Spleen (tissue), 11 donors: ENCODE measurements at regions not wholly inside any gene's neighbourhood (a gene's known extent, or its start where the extent isn't known, plus 50 kb on each side); places are given as distances from the start of the nearest gene placed in this dataset.

Experiments
- DNase-seq: peaks from one replicate; pipeline ENCODE4 v3.0.0-alpha.2; 2020
- H3K27ac ChIP-seq, 8 donors: fragments of 200-600 bp; sonication (generic) in 7 of 8; 1 replicate in 4 of 8; 2 replicates in 4 of 8; pipeline versions ENCODE4 v1.5.0 to v1.8.0; 2016 to 2021; ENCODE audit warnings: inconsistent platforms in 4 of 8, mild to moderate bottlenecking in 4 of 8, moderate library complexity in 1 of 8
- H3K27me3 ChIP-seq, 7 donors: fragments of 200-600 bp; sonication (generic) in 6 of 7; replicated peaks in 1 of 7; 1 replicate in 4 of 7; 2 replicates in 3 of 7; pipeline versions ENCODE4 v1.5.0 to v1.8.0; 2016 to 2021; ENCODE audit warnings: inconsistent platforms in 3 of 7, mild to moderate bottlenecking in 1 of 7
- H3K36me3 ChIP-seq, 6 donors: fragments of 200-600 bp; sonication (generic) in 5 of 6; 1 replicate in 4 of 6; 2 replicates in 2 of 6; pipeline versions ENCODE4 v1.5.0 to v1.8.0; 2016 to 2021; ENCODE audit warnings: inconsistent platforms in 2 of 6
- H3K4me1 ChIP-seq, 6 donors: fragments of 200-600 bp; sonication (generic) in 5 of 6; 1 replicate in 3 of 6; 2 replicates in 3 of 6; pipeline versions ENCODE4 v1.5.0 to v1.8.0; 2016 to 2021; ENCODE audit warnings: inconsistent platforms in 3 of 6
- H3K4me3 ChIP-seq, 8 donors: fragments of 200-600 bp; sonication (generic) in 7 of 8; 1 replicate in 4 of 8; 2 replicates in 4 of 8; pipeline versions ENCODE4 v1.5.0 to v1.8.0; 2016 to 2021; ENCODE audit warnings: inconsistent platforms in 4 of 8, mild to moderate bottlenecking in 4 of 8, moderate library complexity in 2 of 8
- H3K9me3 ChIP-seq, 8 donors: fragments of 200-600 bp; sonication (generic) in 7 of 8; 1 replicate in 4 of 8; 2 replicates in 4 of 8; pipeline versions ENCODE4 v1.5.0 to v1.8.0; 2016 to 2021; ENCODE audit warnings: inconsistent platforms in 4 of 8
- CTCF ChIP-seq, 11 experiments: fragments of 200-600 bp in 7 of 11; fragments of 450-650 bp in 4 of 11; sonication (generic) in 4 of 11; IDR thresholded peaks in 8 of 11; conservative IDR thresholded peaks in 3 of 11; 1 replicate in 7 of 11; 2 replicates in 4 of 11; pipeline versions ENCODE4 v1.4.0 to v1.8.0; 2016 to 2021; ENCODE audit warnings: antibody characterized with exemption in 11 of 11, inconsistent platforms in 4 of 11, mild to moderate bottlenecking in 1 of 11
- POLR2A ChIP-seq, 3 donors: fragments of 450-650 bp; IDR thresholded peaks; one replicate each; pipeline ENCODE4 v1.5.1; 2017; ENCODE audit warnings: antibody characterized with exemption in 3 of 3, mild to moderate bottlenecking in 1 of 3
- POLR2AphosphoS5 ChIP-seq, 3 donors: sonication (generic); formaldehyde crosslinking; IDR thresholded peaks; one replicate each; pipeline ENCODE4 v1.5.1; 2017; ENCODE audit warnings: antibody characterized with exemption in 3 of 3
- WGBS, 5 donors: extraction: QIAGEN DNeasy Blood & Tissue Kit in 3 of 5; methylation state at CpG; one replicate each; pipeline versions ENCODE4 v1.1.5 to v1.1.7; 2013 to 2018; 5-methylcytosine and 5-hydroxymethylcytosine counted together
- intact Hi-C: fragments of 100-400 bp; cut with DNase I; formaldehyde crosslinking; loops from one replicate; pipeline ENCODE4 v1.15.0; 2023; ENCODE audit warnings: low total_unique reads
- donor health status: healthy with polysubstance abuse.
- donor health status: DM: no; HTN: no; CAD: no; lungs with moderate emphysema.
- donor health status: DM: no; HTN: no; CAD: no.
- donor health status: Bipolar disorder and iron deficiency.
- donor health status: healthy.
- donor health status: DM: no; HTN: no; CAD: no.
- donor health status: DM: yes; HTN: yes; CAD: no.

GRCh38 chr7:20012100-20012499, 205.1 kb downstream of the MACC1 start:
- H3K4me1 ChIP-seq, result no peaks in the 10 kb centered on the region
- DNase-seq, result no peak
- H3K27ac ChIP-seq, result no peak overlapping the region
- TF ChIP-seq POLR2AphosphoS5 (IDR thresholded peaks at IDR 0.05) (no peak), CTCF (IDR thresholded peaks at IDR 0.05 in 8 of 11, conservative IDR thresholded peaks at IDR 0.05 in 3 of 11) (no peak), POLR2A (IDR thresholded peaks at IDR 0.05) (no peak)
- H3K27me3 ChIP-seq, result no peaks in the 10 kb centered on the region
- no peaks in the 10 kb centered on the region for H3K36me3 ChIP-seq
- intact Hi-C loops, result no loop called here
- WGBS, 5 donors, result 87 to 96% (median 92%) methylated on average over 2 of the region's 2 CpGs
- H3K9me3 ChIP-seq, result no peaks in the 10 kb centered on the region
- no peak overlapping the region for H3K4me3 ChIP-seq

DNA sequence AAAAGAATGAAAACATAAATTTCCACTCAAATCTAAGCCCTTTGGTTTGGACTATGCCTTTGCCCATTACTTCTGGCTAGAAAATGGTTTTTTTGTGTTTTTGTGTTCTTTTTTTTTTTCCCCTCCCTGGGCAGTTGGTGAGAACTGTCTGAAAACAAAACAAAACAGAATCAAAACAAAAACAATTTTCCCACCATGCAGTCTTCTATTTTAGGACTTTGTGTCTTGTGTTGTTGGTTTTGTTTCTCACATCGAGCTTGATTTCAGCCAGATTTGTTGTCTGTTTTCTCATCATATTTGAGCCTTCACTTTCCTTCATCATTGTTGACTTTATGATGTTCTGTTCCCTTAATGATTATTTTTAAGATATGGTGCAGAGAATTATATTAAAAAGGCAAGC, 206.3 kb downstream of the MACC1 start:
- no peak for DNase-seq
- no peaks in the 10 kb centered on the region for H3K27me3 ChIP-seq
- H3K36me3 ChIP-seq, result no peaks in the 10 kb centered on the region
- TF ChIP-seq POLR2AphosphoS5 (IDR thresholded peaks at IDR 0.05), result no peak
- no peak for TF ChIP-seq POLR2A (IDR thresholded peaks at IDR 0.05)
- no peak for TF ChIP-seq CTCF (IDR thresholded peaks at IDR 0.05 in 8 of 11, conservative IDR thresholded peaks at IDR 0.05 in 3 of 11)
- H3K9me3 ChIP-seq, result no peaks in the 10 kb centered on the region
- H3K27ac ChIP-seq, result no peak overlapping the region
- no peaks in the 10 kb centered on the region for H3K4me1 ChIP-seq
- H3K4me3 ChIP-seq, result no peak overlapping the region
- 74 to 97% (median 87%) methylated on average over 1 of the region's 1 CpG for WGBS, 5 donors
- intact Hi-C loops, result no loop called here

GRCh38 chr7:20007510-20007909, 209.7 kb downstream of the MACC1 start:
- H3K9me3 ChIP-seq, result no peaks in the 10 kb centered on the region
- H3K36me3 ChIP-seq, result no peaks in the 10 kb centered on the region
- intact Hi-C loops, result no loop called here
- TF ChIP-seq POLR2AphosphoS5 (IDR thresholded peaks at IDR 0.05) (no peak), CTCF (IDR thresholded peaks at IDR 0.05 in 8 of 11, conservative IDR thresholded peaks at IDR 0.05 in 3 of 11) (no peak), POLR2A (IDR thresholded peaks at IDR 0.05) (no peak)
- no peaks in the 10 kb centered on the region for H3K27me3 ChIP-seq
- H3K4me1 ChIP-seq, result no peaks in the 10 kb centered on the region
- no peak for DNase-seq
- no peak overlapping the region for H3K27ac ChIP-seq
- no peak overlapping the region for H3K4me3 ChIP-seq

GRCh38 chr7:20005081-20005480, 212.1 kb downstream of the MACC1 start:
- H3K27ac ChIP-seq, result no peak overlapping the region
- TF ChIP-seq POLR2AphosphoS5 (IDR thresholded peaks at IDR 0.05), result no peak
- TF ChIP-seq CTCF (IDR thresholded peaks at IDR 0.05 in 8 of 11, conservative IDR thresholded peaks at IDR 0.05 in 3 of 11), result no peak
- no peak for TF ChIP-seq POLR2A (IDR thresholded peaks at IDR 0.05)
- H3K4me1 ChIP-seq, result no peaks in the 10 kb centered on the region
- 80 to 83% (median 82%) methylated on average over 3 of the region's 3 CpGs for WGBS, 5 donors
- no peak overlapping the region for H3K4me3 ChIP-seq
- no peaks in the 10 kb centered on the region for H3K9me3 ChIP-seq
- no peaks in the 10 kb centered on the region for H3K27me3 ChIP-seq
- H3K36me3 ChIP-seq, result no peaks in the 10 kb centered on the region
- DNase-seq, result no peak
- intact Hi-C loops, result no loop called here
